Endothelial cell of umbilical vein (primary cell): ENCODE measurements at regions not wholly inside any gene's neighbourhood (a gene's known extent, or its start where the extent isn't known, plus 50 kb on each side); places are given as distances from the start of the nearest gene placed in this dataset.

Source experiments
- BruUV-seq: library from RNA; stranded (reverse); fragments of 400-500 nt; replicated peaks from 2 replicates; lab custom pipeline; 2021; lab: Mats Ljungman, UMichigan
- CTCF ChIA-PET: fragments of 300-600, 350-600 bp; sonication (Branson Sonifier 250); formaldehyde crosslinking; loops from one replicate; lab custom pipeline; 2021; ENCODE audit warnings: antibody characterized with exemption, inconsistent platforms; lab: Charles Lee
- POLR2A ChIA-PET: fragments of 300-600, 350-600 bp; sonication (Branson Sonifier 250); formaldehyde crosslinking; loops from one replicate; lab custom pipeline; 2021; ENCODE audit warnings: antibody characterized with exemption, inconsistent platforms; lab: Charles Lee
- DNase-seq: peaks from one replicate; pipeline ENCODE4 v3.0.0-alpha.2; 2011; ENCODE audit warnings: low read depth, low spot score
- FAIRE-seq: peaks from 2 replicates; lab custom pipeline; 2011; peaks lifted over from hg19 to GRCh38; lab: Jason Lieb, UNC
- H2AFZ ChIP-seq: 2 replicates; pipeline ENCODE4 v1.6.0; 2012; ENCODE audit warnings: low read depth, low read length, control low read depth, inconsistent platforms
- H3K27ac ChIP-seq: 2 replicates; pipeline ENCODE4 v1.5.1; 2011; ENCODE audit warnings: low read depth, mild to moderate bottlenecking, control low read depth, low read length, moderate library complexity; ENCODE audit not compliant: insufficient read depth
- H3K27me3 ChIP-seq, 2 experiments: 2 replicates each; pipeline versions ENCODE4 v1.6.0 to v1.6.1; 2011; ENCODE audit warnings: low read length in 2 of 2, mixed read lengths in 1 of 2; ENCODE audit not compliant: control insufficient read depth in 2 of 2, insufficient read depth in 2 of 2
- H3K36me3 ChIP-seq, 2 experiments: 2 replicates in 1 of 2; 3 replicates in 1 of 2; pipeline ENCODE4 v1.5.1; 2011; ENCODE audit warnings: low read length in 2 of 2, mild to moderate bottlenecking in 1 of 2, moderate library complexity in 1 of 2; ENCODE audit not compliant: control insufficient read depth in 2 of 2, insufficient read depth in 2 of 2; ENCODE audit errors: extremely low read depth in 1 of 2
- H3K4me1 ChIP-seq: 3 replicates; pipeline ENCODE4 v1.5.1; 2011; ENCODE audit warnings: mild to moderate bottlenecking, low read length; ENCODE audit not compliant: control insufficient read depth, insufficient read depth; ENCODE audit errors: extremely low read depth
- H3K4me2 ChIP-seq: 2 replicates; pipeline ENCODE4 v1.6.1; 2011; ENCODE audit warnings: low read length, control low read depth, mixed read lengths; ENCODE audit not compliant: insufficient read depth
- H3K4me3 ChIP-seq, 3 experiments: fragments of 200-600 bp in 1 of 3; sonication (generic), shearing (Covaris generic) in 1 of 3; replicated peaks in 1 of 3; 2 replicates each; pipeline ENCODE4 v1.5.1; 2011 to 2016; ENCODE audit warnings: control low read depth in 3 of 3, low read length in 3 of 3, mild to moderate bottlenecking in 2 of 3, inconsistent platforms in 1 of 3, low read depth in 1 of 3, moderate library complexity in 1 of 3; ENCODE audit not compliant: insufficient read depth in 1 of 3
- H3K79me2 ChIP-seq: 2 replicates; pipeline ENCODE4 v1.6.0; 2012; ENCODE audit warnings: low read length, inconsistent platforms; ENCODE audit not compliant: control insufficient read depth, insufficient read depth
- H3K9ac ChIP-seq: replicated peaks from 2 replicates; pipeline ENCODE3; 2011; ENCODE audit warnings: low read length, control low read depth; ENCODE audit not compliant: insufficient read depth; ENCODE audit errors: extremely low read depth
- H3K9me1 ChIP-seq: replicated peaks from 3 replicates; pipeline ENCODE4 v1.6.0; 2011; ENCODE audit warnings: mild to moderate bottlenecking, low read length; ENCODE audit not compliant: control insufficient read depth, insufficient read depth; ENCODE audit errors: extremely low read depth
- H3K9me3 ChIP-seq: replicated peaks from 2 replicates; pipeline ENCODE4 v1.5.1; 2012; ENCODE audit warnings: low read length, inconsistent platforms; ENCODE audit not compliant: control insufficient read depth, insufficient read depth
- H4K20me1 ChIP-seq: replicated peaks from 2 replicates; pipeline ENCODE3; 2011; ENCODE audit warnings: mild to moderate bottlenecking, low read length; ENCODE audit not compliant: control insufficient read depth, insufficient read depth; ENCODE audit errors: extremely low read depth
- CTCF ChIP-seq, 2 donors: IDR thresholded peaks; 1 replicate in 1 of 2; 2 replicates in 1 of 2; pipeline ENCODE4 v1.5.1; 2011; ENCODE audit warnings: low read length in 2 of 2, mild to moderate bottlenecking in 2 of 2, moderate library complexity in 2 of 2, control low read depth in 1 of 2, inconsistent platforms in 1 of 2, low read depth in 1 of 2; ENCODE audit not compliant: insufficient read depth in 1 of 2; ENCODE audit errors: extremely low read depth in 1 of 2
- EZH2 ChIP-seq: IDR thresholded peaks from 2 replicates; pipeline ENCODE4 v1.6.1; 2012; ENCODE audit warnings: borderline replicate concordance, low read depth, mild to moderate bottlenecking, moderate library complexity, low read length, inconsistent platforms; ENCODE audit not compliant: severe bottlenecking
- FOS ChIP-seq: IDR thresholded peaks from 2 replicates; pipeline ENCODE4 v1.6.1; 2011; ENCODE audit warnings: mild to moderate bottlenecking, low read length, moderate library complexity, borderline replicate concordance; ENCODE audit not compliant: insufficient read depth
- GATA2 ChIP-seq: IDR thresholded peaks from 2 replicates; pipeline ENCODE4 v1.7.0; 2011; ENCODE audit warnings: low read depth, mild to moderate bottlenecking, moderate library complexity, mixed read lengths, low read length; ENCODE audit not compliant: insufficient read length, insufficient read depth
- JUN ChIP-seq: IDR thresholded peaks from 2 replicates; pipeline ENCODE4 v1.6.1; 2011; ENCODE audit warnings: borderline replicate concordance, low read depth; ENCODE audit not compliant: insufficient read length, insufficient read depth
- MAX ChIP-seq: IDR thresholded peaks from 2 replicates; pipeline ENCODE4 v1.6.1; 2011; ENCODE audit not compliant: insufficient read depth, insufficient read length
- MYC ChIP-seq: IDR thresholded peaks from one replicate; pipeline ENCODE4 v1.6.1; 2011; ENCODE audit warnings: mild to moderate bottlenecking, low read depth, low read length
- POLR2A ChIP-seq: IDR thresholded peaks from 2 replicates; pipeline ENCODE4 v1.6.1; 2012; ENCODE audit warnings: low read depth, mild to moderate bottlenecking, control low read depth, low read length
- POLR2AphosphoS5 ChIP-seq: IDR thresholded peaks from 2 replicates; pipeline ENCODE4 v1.6.1; 2012; ENCODE audit warnings: low read depth, mild to moderate bottlenecking, control low read depth, low read length, moderate library complexity; ENCODE audit not compliant: insufficient read depth
- dilution Hi-C: fragments of 300-500 bp; cut with MboI; formaldehyde crosslinking; loops from one replicate; pipeline ENCODE4 v1.15.0; 2019; ENCODE audit warnings: low sequenced_read_pairs; ENCODE audit not compliant: extremely low pct_ligation_motif_present
- intact Hi-C: fragments of 100-400 bp; cut with micrococcal nuclease; formaldehyde crosslinking; loops from one replicate; pipeline ENCODE4 v1.10.0; 2022

- CTCF ChIA-PET, result no interaction called here
- Histone ChIP-seq H3K79me2 (no peaks in the 10 kb centered on the region), H3K4me1 (no peaks in the 10 kb centered on the region), H3K9me1 (no peaks in the 10 kb centered on the region), H4K20me1 (no peaks in the 10 kb centered on the region), H3K36me3 (no peaks in the 10 kb centered on the region), H3K27me3 (no peaks in the 10 kb centered on the region), H3K4me3 (no peak overlapping the region), H2AFZ (no peak overlapping the region), H3K4me2 (no peak overlapping the region), H3K9me3 (peaks cover 1% of the 10 kb centered on the region), H3K9ac (no peak overlapping the region), H3K27ac (no peak overlapping the region)
- TF ChIP-seq FOS (no peak), GATA2 (no peak), MAX (no peak), CTCF (IDR thresholded peaks at IDR 0.05; ENCODE audit: extremely low read depth in 1 of 2, insufficient read depth in 1 of 2, low read depth in 1 of 2, low read length in 2 of 2) (no peak), JUN (no peak), EZH2 (no peak), MYC (no peak), POLR2A (no peak), POLR2AphosphoS5 (no peak)
- FAIRE-seq, result no peak
- dilution Hi-C loops, result no loop called here
- no TSS peak for BruUV-seq
- POLR2A ChIA-PET, result no interaction called here
- DNase-seq, result no peak
- intact Hi-C loops, result no loop called here
Observed at GRCh38 chr3:95044101-95044500, 981.2 kb downstream of the NSUN3 start.
